Breast epithelium (tissue), 3 donors: ENCODE measurements at regions not wholly inside any gene's neighbourhood (a gene's known extent, or its start where the extent isn't known, plus 50 kb on each side); places are given as distances from the start of the nearest gene placed in this dataset.

Experiments
- POLR2A ChIP-seq: fragments of 450-650 bp; IDR thresholded peaks from one replicate; pipeline ENCODE4 v1.6.1; 2016; ENCODE audit warnings: antibody characterized with exemption, mild to moderate bottlenecking, moderate library complexity
- POLR2AphosphoS5 ChIP-seq, 3 donors: sonication (generic); formaldehyde crosslinking; IDR thresholded peaks; one replicate each; pipeline ENCODE4 v1.6.1; 2017; ENCODE audit warnings: antibody characterized with exemption in 3 of 3
- TF ChIP-seq, protein P1 (sequence below), 3 donors: fragments of 450-650 bp; IDR thresholded peaks; one replicate each; pipeline ENCODE4 v1.5.1; 2016 to 2017; ENCODE audit warnings: antibody characterized with exemption in 3 of 3, mild to moderate bottlenecking in 3 of 3, moderate library complexity in 3 of 3

DNA sequence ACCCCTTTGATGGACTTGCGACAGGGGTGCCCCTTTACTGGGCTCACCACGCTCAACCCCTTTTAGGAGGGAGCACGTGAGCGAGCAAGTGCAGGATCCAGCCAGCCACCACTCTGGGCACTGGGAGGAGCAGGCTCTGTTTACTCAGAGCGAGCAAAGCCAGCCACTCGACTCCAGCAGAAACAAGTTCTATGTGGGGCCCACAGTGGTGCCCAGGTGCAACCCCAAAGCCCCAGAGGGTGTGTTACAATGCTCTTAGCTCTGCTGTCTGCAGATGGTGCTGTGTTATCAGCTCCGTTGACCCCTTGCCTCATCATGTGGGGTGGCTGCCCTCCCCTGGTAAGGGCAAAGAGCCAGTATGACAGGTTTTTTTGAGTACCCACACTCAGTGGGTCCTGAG, 120.3 kb upstream of the SUCLG2 start:
- TF ChIP-seq, protein P1, sequence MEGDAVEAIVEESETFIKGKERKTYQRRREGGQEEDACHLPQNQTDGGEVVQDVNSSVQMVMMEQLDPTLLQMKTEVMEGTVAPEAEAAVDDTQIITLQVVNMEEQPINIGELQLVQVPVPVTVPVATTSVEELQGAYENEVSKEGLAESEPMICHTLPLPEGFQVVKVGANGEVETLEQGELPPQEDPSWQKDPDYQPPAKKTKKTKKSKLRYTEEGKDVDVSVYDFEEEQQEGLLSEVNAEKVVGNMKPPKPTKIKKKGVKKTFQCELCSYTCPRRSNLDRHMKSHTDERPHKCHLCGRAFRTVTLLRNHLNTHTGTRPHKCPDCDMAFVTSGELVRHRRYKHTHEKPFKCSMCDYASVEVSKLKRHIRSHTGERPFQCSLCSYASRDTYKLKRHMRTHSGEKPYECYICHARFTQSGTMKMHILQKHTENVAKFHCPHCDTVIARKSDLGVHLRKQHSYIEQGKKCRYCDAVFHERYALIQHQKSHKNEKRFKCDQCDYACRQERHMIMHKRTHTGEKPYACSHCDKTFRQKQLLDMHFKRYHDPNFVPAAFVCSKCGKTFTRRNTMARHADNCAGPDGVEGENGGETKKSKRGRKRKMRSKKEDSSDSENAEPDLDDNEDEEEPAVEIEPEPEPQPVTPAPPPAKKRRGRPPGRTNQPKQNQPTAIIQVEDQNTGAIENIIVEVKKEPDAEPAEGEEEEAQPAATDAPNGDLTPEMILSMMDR (IDR thresholded peaks at IDR 0.05) = no peak
- no peak for TF ChIP-seq POLR2A
- no peak for TF ChIP-seq POLR2AphosphoS5 (IDR thresholded peaks at IDR 0.05)
